ENCODE measurements at regions not wholly inside any gene's neighbourhood (a gene's known extent, or its start where the extent isn't known, plus 50 kb on each side); places are given as distances from the start of the nearest gene placed in this dataset.

DNA sequence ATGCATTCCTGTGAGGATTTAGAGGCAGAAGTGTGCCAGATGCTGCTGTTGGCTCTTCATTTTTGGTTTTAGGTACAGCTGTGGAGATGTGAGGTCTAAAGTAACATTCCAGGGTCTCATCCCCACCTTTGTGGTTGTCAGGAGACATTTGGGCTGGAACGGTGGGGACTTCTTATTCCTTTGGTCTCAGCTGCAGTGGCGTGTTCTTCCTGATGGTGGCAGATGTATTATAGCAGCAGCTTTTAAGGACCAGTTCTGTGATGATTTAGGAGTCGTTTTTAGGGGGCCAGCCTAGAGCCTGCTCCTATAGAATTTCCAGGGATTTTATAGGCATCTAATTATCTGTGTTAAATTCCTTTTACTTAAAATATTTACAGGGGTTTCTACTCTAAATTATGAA lies 221.0 kb upstream of the EOMES start:
- H3K4me1 ChIP-seq (ENCODE audit: control insufficient read depth in 2 of 3, insufficient read depth in 2 of 3, low read depth in 1 of 3, low read length in 3 of 3) = no peaks in the 10 kb centered on the region
- FAIRE-seq = no peak
- DNase-seq = peak in 2 of 5 donors; percentile 9 to 18

DNA sequence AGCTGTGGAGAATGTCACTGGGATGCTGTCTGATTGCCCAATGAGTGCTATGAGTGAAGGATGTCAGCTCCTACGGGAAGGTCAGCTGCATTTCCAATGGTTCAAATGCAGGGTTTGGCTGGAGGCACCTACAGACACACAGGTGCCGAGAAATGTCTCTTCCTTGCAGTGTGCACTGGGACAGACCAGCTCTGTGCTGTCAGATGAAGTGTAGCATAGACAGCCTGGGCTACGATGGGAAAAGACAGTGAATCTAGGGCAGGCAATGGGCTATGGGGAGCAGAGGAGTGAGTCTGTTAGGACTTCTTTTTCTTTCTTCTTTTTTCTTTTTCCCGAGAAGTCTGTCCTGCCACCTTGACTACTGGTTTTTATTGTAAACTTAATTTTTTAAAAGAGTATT lies 223.1 kb upstream of the EOMES start:
- Histone ChIP-seq H3K36me3 (ENCODE audit: control insufficient read depth in 2 of 3, insufficient read depth in 3 of 3, low read length in 3 of 3) (no peaks in the 10 kb centered on the region), H3K4me3 (ENCODE audit: low read length in 3 of 3) (no peak overlapping the region), H3K4me1 (ENCODE audit: control insufficient read depth in 2 of 3, insufficient read depth in 2 of 3, low read depth in 1 of 3, low read length in 3 of 3) (no peaks in the 10 kb centered on the region), H3K9me3 (ENCODE audit: control insufficient read depth in 2 of 3, insufficient read depth in 1 of 3, low read length in 3 of 3) (no peaks in the 10 kb centered on the region), H3K9ac (ENCODE audit: low read length in 3 of 3) (no peak overlapping the region), H3K27ac (ENCODE audit: low read depth in 2 of 2, low read length in 2 of 2) (no peak overlapping the region), H3K27me3 (ENCODE audit: control insufficient read depth, insufficient read depth, low read length) (no peaks in the 10 kb centered on the region)
- DNase-seq (no peak), FAIRE-seq (no peak)
- intact Hi-C loops (cut with DNase I) = no loop called here
- TF ChIP-seq, protein P1, sequence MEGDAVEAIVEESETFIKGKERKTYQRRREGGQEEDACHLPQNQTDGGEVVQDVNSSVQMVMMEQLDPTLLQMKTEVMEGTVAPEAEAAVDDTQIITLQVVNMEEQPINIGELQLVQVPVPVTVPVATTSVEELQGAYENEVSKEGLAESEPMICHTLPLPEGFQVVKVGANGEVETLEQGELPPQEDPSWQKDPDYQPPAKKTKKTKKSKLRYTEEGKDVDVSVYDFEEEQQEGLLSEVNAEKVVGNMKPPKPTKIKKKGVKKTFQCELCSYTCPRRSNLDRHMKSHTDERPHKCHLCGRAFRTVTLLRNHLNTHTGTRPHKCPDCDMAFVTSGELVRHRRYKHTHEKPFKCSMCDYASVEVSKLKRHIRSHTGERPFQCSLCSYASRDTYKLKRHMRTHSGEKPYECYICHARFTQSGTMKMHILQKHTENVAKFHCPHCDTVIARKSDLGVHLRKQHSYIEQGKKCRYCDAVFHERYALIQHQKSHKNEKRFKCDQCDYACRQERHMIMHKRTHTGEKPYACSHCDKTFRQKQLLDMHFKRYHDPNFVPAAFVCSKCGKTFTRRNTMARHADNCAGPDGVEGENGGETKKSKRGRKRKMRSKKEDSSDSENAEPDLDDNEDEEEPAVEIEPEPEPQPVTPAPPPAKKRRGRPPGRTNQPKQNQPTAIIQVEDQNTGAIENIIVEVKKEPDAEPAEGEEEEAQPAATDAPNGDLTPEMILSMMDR (IDR thresholded peaks at IDR 0.05; ENCODE audit: borderline replicate concordance, extremely low read depth, insufficient read depth) = no peak

More for the DNA sequence above, 221.0 kb upstream of the EOMES start:
- intact Hi-C loops (cut with DNase I) = no loop called here
- no peak overlapping the region for H3K27ac ChIP-seq (ENCODE audit: low read depth in 2 of 2, low read length in 2 of 2)
- no peaks in the 10 kb centered on the region for H3K27me3 ChIP-seq (ENCODE audit: control insufficient read depth, insufficient read depth, low read length)
- no peaks in the 10 kb centered on the region for H3K36me3 ChIP-seq (ENCODE audit: control insufficient read depth in 2 of 3, insufficient read depth in 3 of 3, low read length in 3 of 3)
- H3K9ac ChIP-seq (ENCODE audit: low read length in 3 of 3) = no peak overlapping the region
- H3K4me3 ChIP-seq (ENCODE audit: low read length in 3 of 3) = no peak overlapping the region
- TF ChIP-seq, protein P1 (IDR thresholded peaks at IDR 0.05; ENCODE audit: borderline replicate concordance, extremely low read depth, insufficient read depth) = peak; percentile 9
- no peaks in the 10 kb centered on the region for H3K9me3 ChIP-seq (ENCODE audit: control insufficient read depth in 2 of 3, insufficient read depth in 1 of 3, low read length in 3 of 3)

DNA sequence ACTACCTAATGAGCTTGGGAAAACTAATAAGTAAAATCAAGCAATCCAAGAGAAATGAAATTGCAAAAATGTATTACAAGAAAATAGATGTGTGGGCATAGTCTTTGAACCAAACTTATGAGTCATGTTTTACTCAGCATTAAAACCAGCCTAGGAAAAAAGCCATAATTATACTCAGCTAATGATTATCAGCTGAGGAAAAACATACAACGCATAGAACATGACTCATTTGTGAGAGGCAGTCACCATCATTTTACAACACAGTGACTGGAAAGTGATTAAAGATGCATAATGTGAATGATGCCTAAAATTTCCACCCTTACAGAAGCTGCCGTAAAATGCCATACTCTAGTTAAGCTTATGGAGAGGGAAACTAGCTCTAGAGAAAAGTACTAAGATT lies 238.0 kb upstream of the EOMES start:
- Histone ChIP-seq H3K9me3 (ENCODE audit: control insufficient read depth in 2 of 3, insufficient read depth in 1 of 3, low read length in 3 of 3) (peaks cover 0 to 4% (median 0%) of the 10 kb centered on the region in 3 donors), H3K36me3 (ENCODE audit: control insufficient read depth in 2 of 3, insufficient read depth in 3 of 3, low read length in 3 of 3) (no peaks in the 10 kb centered on the region), H3K27me3 (ENCODE audit: control insufficient read depth, insufficient read depth, low read length) (no peaks in the 10 kb centered on the region), H3K4me3 (ENCODE audit: low read length in 3 of 3) (no peak overlapping the region), H3K27ac (ENCODE audit: low read depth in 2 of 2, low read length in 2 of 2) (no peak overlapping the region), H3K4me1 (ENCODE audit: control insufficient read depth in 2 of 3, insufficient read depth in 2 of 3, low read depth in 1 of 3, low read length in 3 of 3) (no peaks in the 10 kb centered on the region), H3K9ac (ENCODE audit: low read length in 3 of 3) (no peak overlapping the region)
- FAIRE-seq (no peak), DNase-seq (no peak)
- TF ChIP-seq, protein P1 (IDR thresholded peaks at IDR 0.05; ENCODE audit: borderline replicate concordance, extremely low read depth, insufficient read depth) = no peak
- intact Hi-C loops (cut with DNase I) = no loop called here

DNA sequence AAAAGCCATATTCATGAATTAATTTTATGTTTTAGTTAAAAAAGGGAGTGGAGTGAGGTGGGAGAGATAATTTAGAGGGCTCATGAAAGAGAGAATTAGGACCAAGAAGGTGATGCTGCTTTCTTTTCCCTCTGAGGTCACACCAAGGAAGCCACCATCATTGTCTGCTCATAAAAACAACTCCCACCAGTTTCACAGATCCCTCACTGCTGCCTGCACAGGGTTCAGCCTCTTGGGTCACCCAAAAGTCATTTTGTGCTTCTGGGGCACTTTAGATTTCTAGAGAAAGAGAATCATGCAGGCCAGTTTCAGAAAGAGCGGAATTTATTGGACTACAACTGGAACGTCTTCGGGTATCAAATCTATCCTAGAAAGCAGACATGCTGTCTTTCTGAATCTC lies 241.4 kb upstream of the EOMES start:
- Histone ChIP-seq H3K4me3 (ENCODE audit: low read length in 3 of 3) (no peak overlapping the region), H3K9ac (ENCODE audit: low read length in 3 of 3) (no peak overlapping the region), H3K27me3 (ENCODE audit: control insufficient read depth, insufficient read depth, low read length) (no peaks in the 10 kb centered on the region), H3K36me3 (ENCODE audit: control insufficient read depth in 2 of 3, insufficient read depth in 3 of 3, low read length in 3 of 3) (no peaks in the 10 kb centered on the region), H3K9me3 (ENCODE audit: control insufficient read depth in 2 of 3, insufficient read depth in 1 of 3, low read length in 3 of 3) (no peaks in the 10 kb centered on the region), H3K4me1 (ENCODE audit: control insufficient read depth in 2 of 3, insufficient read depth in 2 of 3, low read depth in 1 of 3, low read length in 3 of 3) (no peaks in the 10 kb centered on the region), H3K27ac (ENCODE audit: low read depth in 2 of 2, low read length in 2 of 2) (no peak overlapping the region)
- DNase-seq = no peak
- intact Hi-C loops (cut with DNase I) = no loop called here
- TF ChIP-seq, protein P1 (IDR thresholded peaks at IDR 0.05; ENCODE audit: borderline replicate concordance, extremely low read depth, insufficient read depth) = no peak
- no peak for FAIRE-seq
